ENCODE measurements at regions not wholly inside any gene's neighbourhood (a gene's known extent, or its start where the extent isn't known, plus 50 kb on each side); places are given as distances from the start of the nearest gene placed in this dataset.
A peak's percentile ranks its signal among the peaks of the same experiment; 100 is the strongest.

- Mint-ChIP-seq H3K4me1 (ENCODE audit: unreplicated experiment) (no peaks in the 10 kb centered on the region), H3K36me3 (no peaks in the 10 kb centered on the region), H3K27ac (no peak overlapping the region), H3K4me3 (no peak overlapping the region), H3K27me3 (peaks cover 11% of the 10 kb centered on the region), H3K9me3 (no peaks in the 10 kb centered on the region)
- no peak for DNase-seq (ENCODE audit: extremely low spot score, unreplicated experiment)
- TF ChIP-seq CTCF (conservative IDR thresholded peaks at IDR 0.05), result no peak
These were observed 86.7 kb upstream of the TPP2 start for GRCh38 chr13:102510072-102510471.

- DNase-seq (ENCODE audit: extremely low spot score, unreplicated experiment), result no peak
- Mint-ChIP-seq H3K36me3 (no peaks in the 10 kb centered on the region), H3K27me3 (peaks cover 11% of the 10 kb centered on the region), H3K4me3 (no peak overlapping the region), H3K9me3 (no peaks in the 10 kb centered on the region), H3K4me1 (ENCODE audit: unreplicated experiment) (no peaks in the 10 kb centered on the region), H3K27ac (no peak overlapping the region)
- no peak for TF ChIP-seq CTCF (conservative IDR thresholded peaks at IDR 0.05)
These were observed 88.4 kb upstream of the TPP2 start for GRCh38 chr13:102508411-102508810.

GRCh38 chr13:102504002-102504401 is 92.8 kb upstream of the TPP2 start:
- Mint-ChIP-seq H3K4me3 (no peak overlapping the region), H3K27ac (no peak overlapping the region), H3K4me1 (ENCODE audit: unreplicated experiment) (no peaks in the 10 kb centered on the region), H3K36me3 (no peaks in the 10 kb centered on the region), H3K9me3 (no peaks in the 10 kb centered on the region), H3K27me3 (peaks cover 12% of the 10 kb centered on the region)
- no peak for DNase-seq (ENCODE audit: extremely low spot score, unreplicated experiment)
- no peak for TF ChIP-seq CTCF (conservative IDR thresholded peaks at IDR 0.05)

- H3K4me1 Mint-ChIP-seq (ENCODE audit: unreplicated experiment), result no peaks in the 10 kb centered on the region
These were observed 93.8 kb upstream of the FGF14 start for GRCh38 chr13:102495663-102496062.

DNA sequence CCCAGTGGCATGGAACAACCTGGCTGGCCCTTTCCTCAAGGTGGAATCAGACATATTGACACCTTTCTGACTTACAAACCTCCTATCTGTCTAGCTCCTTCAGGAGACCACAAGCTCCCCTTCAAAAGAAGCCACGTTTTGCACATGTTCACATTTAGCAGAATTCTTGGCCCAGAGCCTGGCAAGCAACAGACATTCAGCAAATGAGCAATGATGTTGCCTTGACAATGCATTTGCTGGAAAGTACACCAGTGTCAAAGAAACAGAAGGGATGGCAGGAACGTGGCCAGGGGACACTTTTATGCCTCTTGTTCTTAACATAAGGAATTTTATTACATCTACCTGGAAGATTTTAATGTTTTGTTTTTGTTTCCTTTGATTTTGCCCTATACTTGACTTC is 85.5 kb upstream of the FGF14 start:
- Mint-ChIP-seq H3K36me3 (no peaks in the 10 kb centered on the region), H3K4me3 (no peak overlapping the region), H3K9me3 (no peaks in the 10 kb centered on the region), H3K27me3 (peaks cover 8% of the 10 kb centered on the region), H3K4me1 (ENCODE audit: unreplicated experiment) (no peaks in the 10 kb centered on the region), H3K27ac (no peak overlapping the region)
- DNase-seq (ENCODE audit: extremely low spot score, unreplicated experiment), result no peak
- TF ChIP-seq CTCF (conservative IDR thresholded peaks at IDR 0.05), result no peak

More at GRCh38 chr13:102495663-102496062, 93.8 kb upstream of the FGF14 start:
- H3K27me3 Mint-ChIP-seq, result peaks cover 3% of the 10 kb centered on the region
- H3K4me3 Mint-ChIP-seq, result no peak overlapping the region
- H3K27ac Mint-ChIP-seq, result no peak overlapping the region
- no peaks in the 10 kb centered on the region for H3K9me3 Mint-ChIP-seq
- no peak for TF ChIP-seq CTCF (conservative IDR thresholded peaks at IDR 0.05)
- no peaks in the 10 kb centered on the region for H3K36me3 Mint-ChIP-seq
- no peak for DNase-seq (ENCODE audit: extremely low spot score, unreplicated experiment)

- H3K4me3 Mint-ChIP-seq, result no peak overlapping the region
- TF ChIP-seq CTCF (conservative IDR thresholded peaks at IDR 0.05), result peak; percentile 38
- DNase-seq (ENCODE audit: extremely low spot score, unreplicated experiment), result no peak
- H3K27ac Mint-ChIP-seq, result no peak overlapping the region
- H3K27me3 Mint-ChIP-seq, result peaks cover 3% of the 10 kb centered on the region
- H3K9me3 Mint-ChIP-seq, result no peaks in the 10 kb centered on the region
- no peaks in the 10 kb centered on the region for H3K36me3 Mint-ChIP-seq
- no peaks in the 10 kb centered on the region for H3K4me1 Mint-ChIP-seq (ENCODE audit: unreplicated experiment)
These were observed 82.5 kb upstream of the FGF14 start for GRCh38 chr13:102484329-102484728.

Data from type B pancreatic cell (in vitro differentiated cells).